ENCODE measurements at regions not wholly inside any gene's neighbourhood (a gene's known extent, or its start where the extent isn't known, plus 50 kb on each side); places are given as distances from the start of the nearest gene placed in this dataset.

- 74% methylated on average over 9 of the region's 9 CpGs; no CpG with 5 or more reads in 1 of the 2 experiments for WGBS, 2 experiments (ENCODE audit: extremely low coverage in 1 of 2, insufficient coverage in 1 of 2, insufficient read length in 1 of 2, insufficient replicate concordance in 2 of 2, low coverage in 1 of 2, low lambda C conversion rate in 2 of 2, missing lambda C conversion rate in 1 of 2)
- DNase-seq (ENCODE audit: low read depth in 1 of 2, low spot score in 2 of 2), result no peak
- no peak overlapping the region for H3K9ac ChIP-seq (replicated peaks in 1 of 4; ENCODE audit: extremely low read depth in 1 of 4, low read depth in 3 of 4, low read length in 3 of 4)
- TF ChIP-seq CHD2 (IDR thresholded peaks at IDR 0.05; ENCODE audit: low read length) (no peak), FOSL1 (IDR thresholded peaks at IDR 0.05; ENCODE audit: insufficient read depth, low read depth, low read length) (no peak), CTBP2 (IDR thresholded peaks at IDR 0.05; ENCODE audit: borderline replicate concordance, insufficient read depth, insufficient read length, low read length) (no peak), GABPA (IDR thresholded peaks at IDR 0.05; ENCODE audit: borderline replicate concordance, insufficient read depth, low read length) (no peak), SP4 (IDR thresholded peaks at IDR 0.05; ENCODE audit: low read length) (no peak), SP2 (IDR thresholded peaks at IDR 0.05; ENCODE audit: low read length) (no peak), ZNF274 (IDR thresholded peaks at IDR 0.05; ENCODE audit: borderline replicate concordance, extremely low read depth, low read length) (no peak), POLR2A (IDR thresholded peaks at IDR 0.05; ENCODE audit: control extremely low read depth in 1 of 2, low read depth in 2 of 2, low read length in 2 of 2) (no peak), CTCF (IDR thresholded peaks at IDR 0.05; ENCODE audit: control extremely low read depth in 1 of 3, insufficient read depth in 1 of 3, low read depth in 1 of 3, low read length in 3 of 3) (no peak), CBX8 (IDR thresholded peaks at IDR 0.05; ENCODE audit: borderline replicate concordance, low read depth, low read length) (no peak), RFX5 (IDR thresholded peaks at IDR 0.05; ENCODE audit: borderline replicate concordance, low read depth, low read length) (no peak), PHF8 (conservative IDR thresholded peaks at IDR 0.05; ENCODE audit: low read depth, low read length) (no peak)
Measured at GRCh38 chr17:77695386-77695785, 263.1 kb upstream of the TNRC6C start.

More at GRCh38 chr17:77695386-77695785, 263.1 kb upstream of the TNRC6C start:
- Histone ChIP-seq H4K5ac (ENCODE audit: insufficient read length, low read depth, low read length) (no peak overlapping the region), H2BK15ac (ENCODE audit: low read length) (0 out of 2 replicates have a peak overlapping the region, but pooled peaks have one; percentile 92), H3K27me3 (replicated peaks in 1 of 4; ENCODE audit: control insufficient read depth in 3 of 4, extremely low read depth in 1 of 4, insufficient read depth in 3 of 4, low read length in 3 of 4) (peaks cover 0 to 24% (median 17%) of the 10 kb centered on the region in 4 experiments; a peak in 5 of 7 replicates), H3K27ac (ENCODE audit: low read depth, low read length) (no peak overlapping the region), H3K36me3 (ENCODE audit: control insufficient read depth in 2 of 4, insufficient read depth in 4 of 4, low read length in 3 of 4) (no peaks in the 10 kb centered on the region), H2BK5ac (ENCODE audit: low read depth, low read length) (no peak overlapping the region), H4K91ac (replicated peaks; ENCODE audit: insufficient read length, low read length) (no peak overlapping the region), H3K18ac (ENCODE audit: extremely low read depth, low read length) (peak overlapping the region; percentile 7; the same call in 1 of the 2 replicates), H4K20me1 (replicated peaks in 1 of 2; ENCODE audit: control insufficient read depth in 1 of 2, insufficient read depth in 2 of 2, low read length in 2 of 2) (peaks cover 0 to 2% of the 10 kb centered on the region in 2 experiments), H2BK12ac (ENCODE audit: low read depth, low read length) (peak overlapping the region; percentile 71; the same call in 1 of the 2 replicates), H3K4me3 (ENCODE audit: extremely low read depth in 1 of 4, insufficient read depth in 2 of 4, low read depth in 3 of 4, low read length in 4 of 4) (peak overlapping the region in 1 of 4 experiments; percentile 73; a peak in 1 of 8 replicates), H3K56ac (replicated peaks; ENCODE audit: insufficient read length, low read depth, low read length) (no peak overlapping the region), H3K14ac (ENCODE audit: insufficient read length) (no peak overlapping the region), H3K4me2 (ENCODE audit: insufficient read depth in 1 of 2, low read depth in 2 of 2, low read length in 2 of 2) (peak overlapping the region; percentile 44 to 64; a peak in 3 of 4 replicates), H3K79me1 (ENCODE audit: low read depth, low read length) (no peaks in the 10 kb centered on the region), H3K79me2 (ENCODE audit: control insufficient read depth in 1 of 2, insufficient read depth in 2 of 2, low read length in 2 of 2) (no peaks in the 10 kb centered on the region), H2AK5ac (ENCODE audit: low read depth, low read length) (no peak overlapping the region), H2BK20ac (ENCODE audit: low read length) (no peak overlapping the region; the same call in 1 of the 2 replicates), H3K23ac (ENCODE audit: insufficient read length) (no peak overlapping the region), H3K23me2 (ENCODE audit: low read depth, low read length) (no peaks in the 10 kb centered on the region; the same call in 1 of the 2 replicates), H3K4ac (replicated peaks; ENCODE audit: insufficient read length, low read depth, low read length) (no peak overlapping the region), H4K8ac (ENCODE audit: extremely low read depth, insufficient read depth, low read length) (no peak overlapping the region), H3K9me3 (ENCODE audit: insufficient read depth in 2 of 2, low read depth in 1 of 2, low read length in 1 of 2) (no peaks in the 10 kb centered on the region), H2AFZ (ENCODE audit: low read length) (no peak overlapping the region), H2BK120ac (replicated peaks; ENCODE audit: low read depth, low read length) (no peak overlapping the region), H3K4me1 (replicated peaks in 1 of 4; ENCODE audit: control insufficient read depth in 3 of 4, insufficient read depth in 4 of 4, low read length in 3 of 4) (peaks cover 0 to 17% (median 12%) of the 10 kb centered on the region in 4 experiments; a peak in 6 of 7 replicates)
- CTCF ChIA-PET (ENCODE audit: partially characterized antibody), result interaction anchor here (1.7 kb wide), 1 partner anchor 148 kb away, joined by 5 read pairs; no protein-coding TSS in a partner anchor
- FAIRE-seq, result no peak
- POLR2A ChIA-PET (ENCODE audit: partially characterized antibody), result no interaction called here
